OCI-LY1 (cell line): ENCODE measurements at regions not wholly inside any gene's neighbourhood (a gene's known extent, or its start where the extent isn't known, plus 50 kb on each side); places are given as distances from the start of the nearest gene placed in this dataset.

Experiments used
- EZH2 ChIP-seq: fragments of 200-600 bp; sonication (generic), shearing (Covaris generic); IDR thresholded peaks from 2 replicates; pipeline ENCODE4 v1.8.0; 2017; ENCODE audit warnings: borderline replicate concordance, mixed run types, mild to moderate bottlenecking, antibody characterized with exemption, low read length, moderate library complexity, mixed read lengths
- TF ChIP-seq, protein P1 (sequence below): fragments of 200-600 bp; sonication (generic), shearing (Covaris generic); IDR thresholded peaks from 2 replicates; pipeline ENCODE4 v1.5.1; 2017; ENCODE audit warnings: mild to moderate bottlenecking, antibody characterized with exemption, low read length, moderate library complexity, mixed read lengths

DNA sequence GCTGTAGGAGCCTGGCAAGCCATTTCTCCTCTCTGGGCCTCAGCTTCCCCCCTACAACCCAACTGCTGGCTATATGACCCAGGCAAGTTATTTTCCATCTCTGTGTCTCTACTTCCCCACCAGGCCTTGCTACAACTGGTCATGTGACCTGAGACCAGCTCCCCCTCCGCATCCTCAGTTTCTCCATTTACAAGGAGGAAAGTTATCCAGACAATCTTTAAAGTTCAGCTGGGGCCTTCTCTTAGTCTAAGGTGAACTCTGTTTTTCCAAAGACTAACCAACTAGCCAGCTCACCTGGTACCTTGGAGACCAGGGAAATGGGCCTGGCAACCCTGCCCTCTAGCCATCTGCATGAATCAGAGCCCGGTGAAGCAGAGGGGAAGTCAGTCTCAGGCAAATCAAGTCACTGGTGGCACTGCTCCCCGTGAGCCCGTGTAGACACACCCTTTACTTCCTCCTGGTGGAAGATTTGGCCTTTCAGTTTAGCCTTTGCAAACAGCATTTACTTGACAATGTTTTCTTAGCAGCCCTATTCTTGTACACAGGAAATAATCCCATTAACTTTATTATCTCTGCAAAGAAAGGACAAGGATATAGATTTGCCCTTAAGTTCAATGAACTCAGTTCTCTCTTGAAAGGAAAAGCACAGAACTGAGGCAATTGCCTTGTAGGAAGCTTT, 157.7 kb downstream of the VEGFA start:
- TF ChIP-seq, protein P1, sequence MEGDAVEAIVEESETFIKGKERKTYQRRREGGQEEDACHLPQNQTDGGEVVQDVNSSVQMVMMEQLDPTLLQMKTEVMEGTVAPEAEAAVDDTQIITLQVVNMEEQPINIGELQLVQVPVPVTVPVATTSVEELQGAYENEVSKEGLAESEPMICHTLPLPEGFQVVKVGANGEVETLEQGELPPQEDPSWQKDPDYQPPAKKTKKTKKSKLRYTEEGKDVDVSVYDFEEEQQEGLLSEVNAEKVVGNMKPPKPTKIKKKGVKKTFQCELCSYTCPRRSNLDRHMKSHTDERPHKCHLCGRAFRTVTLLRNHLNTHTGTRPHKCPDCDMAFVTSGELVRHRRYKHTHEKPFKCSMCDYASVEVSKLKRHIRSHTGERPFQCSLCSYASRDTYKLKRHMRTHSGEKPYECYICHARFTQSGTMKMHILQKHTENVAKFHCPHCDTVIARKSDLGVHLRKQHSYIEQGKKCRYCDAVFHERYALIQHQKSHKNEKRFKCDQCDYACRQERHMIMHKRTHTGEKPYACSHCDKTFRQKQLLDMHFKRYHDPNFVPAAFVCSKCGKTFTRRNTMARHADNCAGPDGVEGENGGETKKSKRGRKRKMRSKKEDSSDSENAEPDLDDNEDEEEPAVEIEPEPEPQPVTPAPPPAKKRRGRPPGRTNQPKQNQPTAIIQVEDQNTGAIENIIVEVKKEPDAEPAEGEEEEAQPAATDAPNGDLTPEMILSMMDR, result no peak
- TF ChIP-seq EZH2, result no peak
